ENCODE measurements at regions not wholly inside any gene's neighbourhood (a gene's known extent, or its start where the extent isn't known, plus 50 kb on each side); places are given as distances from the start of the nearest gene placed in this dataset.
"Not testable (repeated sequence)": the region's sequence is repeated elsewhere in the genome, so short reads cannot be mapped to it uniquely, and the experiment has no call there.

- not testable (repeated sequence) for DNase-seq
Measured at GRCh38 chr17:20917610-20918306, 125.1 kb downstream of the USP22 start.

- DNase-seq: no peak
Measured at GRCh38 chr17:20920095-20920814, 122.6 kb downstream of the USP22 start.

GRCh38 chr17:20920815-20921199 lies 122.0 kb downstream of the USP22 start:
- no peak for DNase-seq

- DNase-seq: no peak
Measured at GRCh38 chr17:20922128-20922670, 120.6 kb downstream of the USP22 start.

GRCh38 chr17:20924306-20924705 lies 118.5 kb downstream of the USP22 start:
- DNase-seq: no peak

- no peak for DNase-seq
Measured at GRCh38 chr17:20925091-20925490, 117.7 kb downstream of the USP22 start.

- DNase-seq: no peak
Measured at GRCh38 chr17:20925954-20926353, 116.9 kb downstream of the USP22 start.

GRCh38 chr17:20926532-20926931 lies 116.3 kb downstream of the USP22 start:
- DNase-seq: no peak

GRCh38 chr17:20927308-20927977 lies 115.4 kb downstream of the USP22 start:
- DNase-seq: no peak

GRCh38 chr17:20929334-20929733 lies 113.5 kb downstream of the USP22 start:
- DNase-seq: no peak

GRCh38 chr17:20930081-20930760 lies 112.6 kb downstream of the USP22 start:
- DNase-seq: no peak

- DNase-seq: not testable (repeated sequence)
Measured at GRCh38 chr17:20933040-20933439, 109.8 kb downstream of the USP22 start.

- no peak for DNase-seq
Measured at GRCh38 chr17:20934288-20934687, 108.5 kb downstream of the USP22 start.

- peak in 1 of 2 experiments; percentile 32 for DNase-seq
Measured at GRCh38 chr17:20935740-20936139, 107.1 kb downstream of the USP22 start.

GRCh38 chr17:20938244-20938643 lies 104.6 kb downstream of the USP22 start:
- no peak for DNase-seq

- no peak for DNase-seq
Measured at GRCh38 chr17:20938988-20939615, 103.7 kb downstream of the USP22 start.

GRCh38 chr17:20941872-20942271 lies 100.9 kb downstream of the USP22 start:
- DNase-seq: no peak

GRCh38 chr17:20944014-20944865 lies 98.6 kb downstream of the USP22 start:
- DNase-seq: peak; percentile 69 to 86

GRCh38 chr17:20947708-20948107 lies 95.1 kb downstream of the USP22 start:
- not testable (repeated sequence) for DNase-seq

- no peak for DNase-seq
Measured at GRCh38 chr17:20948984-20949777, 93.6 kb downstream of the USP22 start.
